ENCODE measurements at regions not wholly inside any gene's neighbourhood (a gene's known extent, or its start where the extent isn't known, plus 50 kb on each side); places are given as distances from the start of the nearest gene placed in this dataset.

DNA sequence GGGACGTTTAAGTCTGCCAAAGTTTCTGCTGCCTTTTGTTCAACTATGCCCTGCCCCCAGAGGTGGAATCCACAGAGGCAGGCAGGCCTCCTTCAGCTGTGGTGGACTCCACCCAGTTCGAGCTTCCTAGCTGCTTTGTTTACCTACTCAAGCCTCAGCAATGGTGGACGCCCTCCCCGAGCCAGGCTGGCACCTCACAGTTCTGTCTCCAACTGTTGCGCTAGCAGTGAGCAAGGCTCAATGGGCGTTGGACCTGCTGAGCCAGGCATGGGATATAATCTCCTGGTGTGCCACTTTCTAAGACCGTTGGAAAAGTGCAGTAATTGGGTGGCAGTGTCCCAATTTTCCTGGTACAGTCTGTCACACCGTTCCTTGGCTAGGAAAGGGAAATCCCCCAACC, 444.7 kb downstream of the FLRT2 start:
- H3K9me3 ChIP-seq, result no peaks in the 10 kb centered on the region
- H3K4me3 ChIP-seq, result no peak overlapping the region
- no peaks in the 10 kb centered on the region for H3K36me3 ChIP-seq
- no peaks in the 10 kb centered on the region for H3K27me3 ChIP-seq
- intact Hi-C loops (cut with DNase I; ENCODE audit: low total_unique reads), result loop anchor here (2.0 kb wide), 1 partner anchor 42 kb away; no protein-coding TSS in a partner anchor
- no peaks in the 10 kb centered on the region for H3K4me1 ChIP-seq
- TF ChIP-seq, protein P1, sequence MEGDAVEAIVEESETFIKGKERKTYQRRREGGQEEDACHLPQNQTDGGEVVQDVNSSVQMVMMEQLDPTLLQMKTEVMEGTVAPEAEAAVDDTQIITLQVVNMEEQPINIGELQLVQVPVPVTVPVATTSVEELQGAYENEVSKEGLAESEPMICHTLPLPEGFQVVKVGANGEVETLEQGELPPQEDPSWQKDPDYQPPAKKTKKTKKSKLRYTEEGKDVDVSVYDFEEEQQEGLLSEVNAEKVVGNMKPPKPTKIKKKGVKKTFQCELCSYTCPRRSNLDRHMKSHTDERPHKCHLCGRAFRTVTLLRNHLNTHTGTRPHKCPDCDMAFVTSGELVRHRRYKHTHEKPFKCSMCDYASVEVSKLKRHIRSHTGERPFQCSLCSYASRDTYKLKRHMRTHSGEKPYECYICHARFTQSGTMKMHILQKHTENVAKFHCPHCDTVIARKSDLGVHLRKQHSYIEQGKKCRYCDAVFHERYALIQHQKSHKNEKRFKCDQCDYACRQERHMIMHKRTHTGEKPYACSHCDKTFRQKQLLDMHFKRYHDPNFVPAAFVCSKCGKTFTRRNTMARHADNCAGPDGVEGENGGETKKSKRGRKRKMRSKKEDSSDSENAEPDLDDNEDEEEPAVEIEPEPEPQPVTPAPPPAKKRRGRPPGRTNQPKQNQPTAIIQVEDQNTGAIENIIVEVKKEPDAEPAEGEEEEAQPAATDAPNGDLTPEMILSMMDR (IDR thresholded peaks at IDR 0.05), result no peak
- DNase-seq, result no peak
- no peak overlapping the region for H3K27ac ChIP-seq

DNA sequence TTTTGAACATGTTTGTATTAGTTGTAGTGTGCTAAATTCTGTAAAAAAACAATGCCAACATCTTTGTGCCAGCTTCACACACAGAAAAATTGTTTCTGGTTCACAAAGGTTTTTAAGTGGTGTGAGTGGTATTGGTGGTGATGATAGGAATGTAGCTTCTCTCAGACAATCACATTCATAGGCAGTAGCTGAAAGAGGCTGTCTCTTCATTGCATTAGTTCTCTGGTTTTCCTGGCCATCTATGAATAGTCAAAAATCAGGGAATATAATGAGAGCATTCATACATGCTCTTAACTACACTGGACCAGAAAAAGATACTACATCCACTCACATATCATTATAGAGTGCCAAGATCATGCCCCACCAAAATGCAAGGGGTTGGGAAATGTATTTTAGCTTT, 433.5 kb downstream of the FLRT2 start:
- intact Hi-C loops (cut with DNase I; ENCODE audit: low total_unique reads), result no loop called here
- Histone ChIP-seq H3K36me3 (no peaks in the 10 kb centered on the region), H3K9me3 (no peaks in the 10 kb centered on the region), H3K27me3 (no peaks in the 10 kb centered on the region), H3K27ac (no peak overlapping the region), H3K4me1 (no peaks in the 10 kb centered on the region), H3K4me3 (no peak overlapping the region)
- DNase-seq, result no peak
- TF ChIP-seq, protein P1 (IDR thresholded peaks at IDR 0.05), result no peak

DNA sequence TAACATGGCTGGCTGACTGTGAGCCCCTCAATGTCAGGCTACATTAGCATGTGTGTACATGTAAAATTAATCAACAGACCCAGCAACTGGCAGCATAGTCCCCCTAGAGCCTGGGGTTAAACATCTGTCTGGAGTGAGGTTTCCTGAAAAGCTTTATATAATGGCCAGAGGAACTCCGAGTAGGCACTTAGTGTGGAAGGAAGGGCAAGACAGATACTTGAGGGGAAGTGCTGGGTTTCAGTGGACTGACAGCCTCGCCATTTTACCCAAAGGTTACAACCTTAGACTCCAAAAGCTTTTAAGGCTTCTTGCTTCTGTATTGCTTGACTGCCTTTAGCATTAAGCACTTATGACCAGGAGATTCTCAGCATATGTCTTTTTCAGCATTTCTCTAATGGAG, 430.8 kb downstream of the FLRT2 start:
- Histone ChIP-seq H3K27me3 (no peaks in the 10 kb centered on the region), H3K9me3 (no peaks in the 10 kb centered on the region), H3K27ac (no peak overlapping the region), H3K4me1 (no peaks in the 10 kb centered on the region), H3K36me3 (no peaks in the 10 kb centered on the region), H3K4me3 (no peak overlapping the region)
- intact Hi-C loops (cut with DNase I; ENCODE audit: low total_unique reads), result no loop called here
- TF ChIP-seq, protein P1 (IDR thresholded peaks at IDR 0.05), result no peak
- DNase-seq, result no peak

DNA sequence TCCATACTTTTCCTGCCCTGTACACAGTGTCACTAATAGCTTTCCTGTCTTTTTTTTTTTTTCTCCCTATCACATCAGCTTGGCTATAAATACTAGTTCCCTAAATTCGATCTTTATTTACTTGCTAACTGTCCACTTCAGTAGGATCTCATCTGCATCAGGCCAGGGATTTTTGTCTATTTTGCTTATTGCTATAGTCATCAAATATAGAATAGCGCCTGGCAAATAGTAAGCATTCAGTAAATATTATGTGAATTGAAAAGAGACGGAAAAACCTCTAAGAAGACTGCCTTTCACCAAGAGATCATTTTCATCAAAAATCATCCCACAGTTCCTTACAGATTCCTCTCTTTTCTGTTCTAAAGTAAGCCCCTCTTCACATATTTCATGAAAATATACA, 429.1 kb downstream of the FLRT2 start:
- TF ChIP-seq, protein P1 (IDR thresholded peaks at IDR 0.05), result no peak
- no peak overlapping the region for H3K4me3 ChIP-seq
- H3K27ac ChIP-seq, result no peak overlapping the region
- H3K36me3 ChIP-seq, result no peaks in the 10 kb centered on the region
- intact Hi-C loops (cut with DNase I; ENCODE audit: low total_unique reads), result no loop called here
- H3K27me3 ChIP-seq, result no peaks in the 10 kb centered on the region
- H3K4me1 ChIP-seq, result no peaks in the 10 kb centered on the region
- no peaks in the 10 kb centered on the region for H3K9me3 ChIP-seq
- no peak for DNase-seq

DNA sequence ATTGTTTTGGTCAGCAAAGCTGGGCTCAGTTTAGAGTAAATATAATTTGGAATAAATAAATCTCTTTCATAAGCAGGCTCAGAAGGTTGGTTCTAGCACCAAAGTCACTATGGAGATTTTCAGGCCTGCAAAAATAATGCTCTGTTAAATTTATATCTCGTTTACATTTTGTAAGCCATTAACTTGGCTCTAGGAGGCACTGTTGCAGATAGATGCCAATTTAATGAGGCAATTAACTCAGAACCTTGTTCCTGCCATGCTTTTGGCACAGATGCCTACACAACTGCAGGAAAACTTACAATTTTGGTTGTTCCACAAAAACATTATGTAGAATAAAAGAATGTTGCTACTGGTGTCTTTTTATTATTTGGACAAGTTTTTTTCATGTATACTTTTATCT, 428.1 kb downstream of the FLRT2 start:
- intact Hi-C loops (cut with DNase I; ENCODE audit: low total_unique reads), result no loop called here

More for the DNA sequence above, 428.1 kb downstream of the FLRT2 start:
- no peak overlapping the region for H3K4me3 ChIP-seq
- TF ChIP-seq, protein P1 (IDR thresholded peaks at IDR 0.05), result no peak
- H3K27me3 ChIP-seq, result no peaks in the 10 kb centered on the region
- no peaks in the 10 kb centered on the region for H3K4me1 ChIP-seq
- no peak overlapping the region for H3K27ac ChIP-seq
- no peak for DNase-seq
- no peaks in the 10 kb centered on the region for H3K36me3 ChIP-seq
- no peaks in the 10 kb centered on the region for H3K9me3 ChIP-seq
